ENCODE measurements at regions not wholly inside any gene's neighbourhood (a gene's known extent, or its start where the extent isn't known, plus 50 kb on each side); places are given as distances from the start of the nearest gene placed in this dataset.

GRCh38 chr3:14057701-14058100 lies 67.0 kb downstream of the CHCHD4 start:
- H3K4me1 ChIP-seq (ENCODE audit: control insufficient read depth in 2 of 2, insufficient read depth in 2 of 2, low read length in 2 of 2): no peaks in the 10 kb centered on the region
- Mint-ChIP-seq H3K27me3 (peaks cover 5 to 15% (median 11%) of the 10 kb centered on the region in 5 donors), H3K36me3 (peaks cover 0 to 4% (median 0%) of the 10 kb centered on the region in 5 donors), H3K4me1 (no peaks in the 10 kb centered on the region), H3K27ac (no peak overlapping the region), H3K9me3 (peaks cover 0 to 35% (median 13%) of the 10 kb centered on the region in 11 donors), H3K4me3 (no peak overlapping the region)
- DNase-seq (no peak), ATAC-seq (no peak)
- H3K9me3 ChIP-seq (ENCODE audit: control insufficient read depth in 2 of 3, low read length in 3 of 3): no peaks in the 10 kb centered on the region
- CTCF ChIA-PET: no interaction called here
- H3K4me3 ChIP-seq (ENCODE audit: low read length): no peak overlapping the region
- no peaks in the 10 kb centered on the region for H3K36me3 ChIP-seq (ENCODE audit: control insufficient read depth in 2 of 3, insufficient read depth in 3 of 3, low read length in 3 of 3)
- no peaks in the 10 kb centered on the region for H3K27me3 ChIP-seq (ENCODE audit: control insufficient read depth in 2 of 2, insufficient read depth in 2 of 2, low read length in 2 of 2)
- POLR2A ChIA-PET: no interaction called here
- no peak overlapping the region for H3K27ac ChIP-seq (ENCODE audit: low read depth, low read length)
- intact Hi-C loops (cut with micrococcal nuclease): no loop called here

- Mint-ChIP-seq H3K36me3 (no peaks in the 10 kb centered on the region), H3K9me3 (peaks cover 0 to 2% (median 0%) of the 10 kb centered on the region in 11 donors), H3K27me3 (peaks cover 13 to 31% (median 18%) of the 10 kb centered on the region in 5 donors), H3K4me3 (no peak overlapping the region), H3K27ac (no peak overlapping the region), H3K4me1 (no peaks in the 10 kb centered on the region)
- Histone ChIP-seq H3K4me1 (ENCODE audit: control insufficient read depth in 2 of 2, insufficient read depth in 2 of 2, low read length in 2 of 2) (no peaks in the 10 kb centered on the region), H3K9me3 (ENCODE audit: control insufficient read depth in 2 of 3, low read length in 3 of 3) (no peaks in the 10 kb centered on the region), H3K4me3 (ENCODE audit: low read length) (no peak overlapping the region), H3K27ac (ENCODE audit: low read depth, low read length) (no peak overlapping the region), H3K36me3 (ENCODE audit: control insufficient read depth in 2 of 3, insufficient read depth in 3 of 3, low read length in 3 of 3) (no peaks in the 10 kb centered on the region), H3K27me3 (ENCODE audit: control insufficient read depth in 2 of 2, insufficient read depth in 2 of 2, low read length in 2 of 2) (no peaks in the 10 kb centered on the region)
- intact Hi-C loops (cut with micrococcal nuclease): no loop called here
- CTCF ChIA-PET: no interaction called here
- ATAC-seq: no peak
- DNase-seq: no peak
- POLR2A ChIA-PET: no interaction called here
Observed at GRCh38 chr3:14047841-14048240, 76.8 kb downstream of the CHCHD4 start.

GRCh38 chr3:14047027-14047426 lies 77.6 kb downstream of the CHCHD4 start:
- peaks cover 13 to 28% (median 18%) of the 10 kb centered on the region in 5 donors for H3K27me3 Mint-ChIP-seq
- no peak overlapping the region for H3K27ac ChIP-seq (ENCODE audit: low read depth, low read length)
- no peak for ATAC-seq
- H3K27ac Mint-ChIP-seq: no peak overlapping the region
- intact Hi-C loops (cut with micrococcal nuclease): no loop called here
- no peak for DNase-seq
- no peaks in the 10 kb centered on the region for H3K27me3 ChIP-seq (ENCODE audit: control insufficient read depth in 2 of 2, insufficient read depth in 2 of 2, low read length in 2 of 2)
- no peaks in the 10 kb centered on the region for H3K9me3 ChIP-seq (ENCODE audit: control insufficient read depth in 2 of 3, low read length in 3 of 3)
- H3K9me3 Mint-ChIP-seq: peaks cover 0 to 2% (median 0%) of the 10 kb centered on the region in 11 donors
- no peaks in the 10 kb centered on the region for H3K4me1 Mint-ChIP-seq
- no peaks in the 10 kb centered on the region for H3K4me1 ChIP-seq (ENCODE audit: control insufficient read depth in 2 of 2, insufficient read depth in 2 of 2, low read length in 2 of 2)
- H3K4me3 ChIP-seq (ENCODE audit: low read length): no peak overlapping the region
- H3K36me3 ChIP-seq (ENCODE audit: control insufficient read depth in 2 of 3, insufficient read depth in 3 of 3, low read length in 3 of 3): no peaks in the 10 kb centered on the region
- ChIA-PET CTCF (no interaction called here), POLR2A (no interaction called here)
- H3K4me3 Mint-ChIP-seq: no peak overlapping the region
- no peaks in the 10 kb centered on the region for H3K36me3 Mint-ChIP-seq

DNA sequence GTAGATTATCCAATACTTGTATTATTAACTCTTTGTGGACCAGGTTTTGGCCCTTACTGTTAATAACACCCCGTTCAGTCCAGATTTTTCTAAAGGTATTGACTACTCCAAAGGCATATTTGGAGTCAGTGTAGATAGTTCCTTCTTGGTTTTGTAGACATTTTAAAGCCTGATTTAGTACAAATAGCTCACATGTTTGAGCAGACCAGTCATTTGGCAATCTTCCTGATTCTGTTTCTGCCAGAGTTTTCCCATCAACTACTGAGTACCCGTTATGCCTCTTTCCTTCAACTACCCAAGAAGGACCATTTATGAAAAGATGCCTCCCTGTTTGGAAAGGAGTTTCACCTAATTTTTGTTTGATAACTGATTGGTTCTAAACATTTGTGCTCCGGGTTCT lies 82.0 kb downstream of the CHCHD4 start:
- Mint-ChIP-seq H3K27ac (no peak overlapping the region), H3K4me3 (no peak overlapping the region), H3K36me3 (no peaks in the 10 kb centered on the region), H3K27me3 (peaks cover 6 to 16% (median 13%) of the 10 kb centered on the region in 5 donors), H3K4me1 (no peaks in the 10 kb centered on the region), H3K9me3 (peaks cover 0 to 10% (median 2%) of the 10 kb centered on the region in 11 donors)
- Histone ChIP-seq H3K4me3 (ENCODE audit: low read length) (no peak overlapping the region), H3K9me3 (ENCODE audit: control insufficient read depth in 2 of 3, low read length in 3 of 3) (no peaks in the 10 kb centered on the region), H3K4me1 (ENCODE audit: control insufficient read depth in 2 of 2, insufficient read depth in 2 of 2, low read length in 2 of 2) (no peaks in the 10 kb centered on the region), H3K36me3 (ENCODE audit: control insufficient read depth in 2 of 3, insufficient read depth in 3 of 3, low read length in 3 of 3) (no peaks in the 10 kb centered on the region), H3K27me3 (ENCODE audit: control insufficient read depth in 2 of 2, insufficient read depth in 2 of 2, low read length in 2 of 2) (no peaks in the 10 kb centered on the region), H3K27ac (ENCODE audit: low read depth, low read length) (no peak overlapping the region)
- ATAC-seq (no peak), DNase-seq (no peak)
- ChIA-PET CTCF (no interaction called here), POLR2A (no interaction called here)
- intact Hi-C loops (cut with micrococcal nuclease): no loop called here

DNA sequence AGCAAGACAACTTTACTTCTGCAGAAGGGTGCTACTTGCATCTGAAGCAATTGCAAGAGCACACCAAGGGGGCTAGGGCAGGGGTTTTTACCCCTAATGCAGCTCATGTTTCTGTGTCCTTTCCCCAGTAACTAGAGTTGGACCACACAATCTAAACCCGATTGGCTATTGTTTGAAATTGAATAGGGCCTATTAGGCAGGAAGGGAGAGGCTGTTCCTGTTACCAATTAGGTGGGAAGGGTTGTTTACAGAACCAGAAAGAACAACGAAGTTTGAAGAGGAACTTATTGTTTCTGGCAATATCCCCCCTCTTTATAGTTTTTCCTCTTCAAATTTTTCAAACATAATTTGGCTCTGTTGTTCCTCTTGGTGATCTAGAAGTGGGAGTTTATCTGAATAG lies 85.5 kb downstream of the CHCHD4 start:
- intact Hi-C loops (cut with micrococcal nuclease): no loop called here
- ATAC-seq (no peak), DNase-seq (no peak)
- Histone ChIP-seq H3K4me1 (ENCODE audit: control insufficient read depth in 2 of 2, insufficient read depth in 2 of 2, low read length in 2 of 2) (no peaks in the 10 kb centered on the region), H3K4me3 (ENCODE audit: low read length) (no peak overlapping the region), H3K27me3 (ENCODE audit: control insufficient read depth in 2 of 2, insufficient read depth in 2 of 2, low read length in 2 of 2) (no peaks in the 10 kb centered on the region), H3K36me3 (ENCODE audit: control insufficient read depth in 2 of 3, insufficient read depth in 3 of 3, low read length in 3 of 3) (no peaks in the 10 kb centered on the region), H3K9me3 (ENCODE audit: control insufficient read depth in 2 of 3, low read length in 3 of 3) (no peaks in the 10 kb centered on the region), H3K27ac (ENCODE audit: low read depth, low read length) (no peak overlapping the region)
- H3K4me1 Mint-ChIP-seq: no peaks in the 10 kb centered on the region
- no peak overlapping the region for H3K4me3 Mint-ChIP-seq
- H3K27ac Mint-ChIP-seq: no peak overlapping the region
- peaks cover 0 to 15% (median 4%) of the 10 kb centered on the region in 5 donors for H3K27me3 Mint-ChIP-seq
- peaks cover 0 to 8% (median 5%) of the 10 kb centered on the region in 5 donors for H3K36me3 Mint-ChIP-seq
- CTCF ChIA-PET: no interaction called here
- peaks cover 2 to 39% (median 14%) of the 10 kb centered on the region in 11 donors for H3K9me3 Mint-ChIP-seq
- POLR2A ChIA-PET: no interaction called here

GRCh38 chr3:14037211-14037610 lies 87.5 kb downstream of the CHCHD4 start:
- intact Hi-C loops (cut with micrococcal nuclease): no loop called here
- Mint-ChIP-seq H3K27me3 (peaks cover 0 to 15% (median 5%) of the 10 kb centered on the region in 5 donors), H3K9me3 (peaks cover 2 to 41% (median 16%) of the 10 kb centered on the region in 11 donors), H3K4me1 (no peaks in the 10 kb centered on the region), H3K36me3 (peaks cover 0 to 8% (median 5%) of the 10 kb centered on the region in 5 donors), H3K27ac (no peak overlapping the region), H3K4me3 (no peak overlapping the region)
- ChIA-PET POLR2A (no interaction called here), CTCF (no interaction called here)
- Histone ChIP-seq H3K9me3 (ENCODE audit: control insufficient read depth in 2 of 3, low read length in 3 of 3) (no peaks in the 10 kb centered on the region), H3K4me1 (ENCODE audit: control insufficient read depth in 2 of 2, insufficient read depth in 2 of 2, low read length in 2 of 2) (no peaks in the 10 kb centered on the region), H3K27me3 (ENCODE audit: control insufficient read depth in 2 of 2, insufficient read depth in 2 of 2, low read length in 2 of 2) (no peaks in the 10 kb centered on the region), H3K4me3 (ENCODE audit: low read length) (no peak overlapping the region), H3K27ac (ENCODE audit: low read depth, low read length) (no peak overlapping the region), H3K36me3 (ENCODE audit: control insufficient read depth in 2 of 3, insufficient read depth in 3 of 3, low read length in 3 of 3) (no peaks in the 10 kb centered on the region)
- DNase-seq (no peak), ATAC-seq (no peak)

GRCh38 chr3:14033023-14033422 lies 91.6 kb downstream of the CHCHD4 start:
- Histone ChIP-seq H3K27me3 (ENCODE audit: control insufficient read depth in 2 of 2, insufficient read depth in 2 of 2, low read length in 2 of 2) (no peaks in the 10 kb centered on the region), H3K27ac (ENCODE audit: low read depth, low read length) (no peak overlapping the region), H3K9me3 (ENCODE audit: control insufficient read depth in 2 of 3, low read length in 3 of 3) (no peaks in the 10 kb centered on the region), H3K4me1 (ENCODE audit: control insufficient read depth in 2 of 2, insufficient read depth in 2 of 2, low read length in 2 of 2) (no peaks in the 10 kb centered on the region), H3K4me3 (ENCODE audit: low read length) (no peak overlapping the region), H3K36me3 (ENCODE audit: control insufficient read depth in 2 of 3, insufficient read depth in 3 of 3, low read length in 3 of 3) (no peaks in the 10 kb centered on the region)
- ATAC-seq (no peak), DNase-seq (no peak)
- intact Hi-C loops (cut with micrococcal nuclease): no loop called here
- H3K36me3 Mint-ChIP-seq: peaks cover 0 to 8% (median 5%) of the 10 kb centered on the region in 5 donors
- no peak overlapping the region for H3K27ac Mint-ChIP-seq
- ChIA-PET CTCF (no interaction called here), POLR2A (no interaction called here)
- H3K4me3 Mint-ChIP-seq: no peak overlapping the region
- H3K27me3 Mint-ChIP-seq: peaks cover 0 to 15% (median 5%) of the 10 kb centered on the region in 5 donors
- peaks cover 4 to 35% (median 15%) of the 10 kb centered on the region in 11 donors for H3K9me3 Mint-ChIP-seq
- H3K4me1 Mint-ChIP-seq: no peaks in the 10 kb centered on the region
